CD4-positive, alpha-beta memory T cell (primary cell): ENCODE measurements at regions not wholly inside any gene's neighbourhood (a gene's known extent, or its start where the extent isn't known, plus 50 kb on each side); places are given as distances from the start of the nearest gene placed in this dataset.

Source experiments
- CTCF ChIA-PET: fragments of 350-600 bp; sonication (Branson Sonifier 250); formaldehyde crosslinking; loops from one replicate; lab custom pipeline; 2021; ENCODE audit warnings: inconsistent platforms; ENCODE audit not compliant: partially characterized antibody; lab: Charles Lee
- POLR2A ChIA-PET: fragments of 350-600 bp; sonication (Branson Sonifier 250); formaldehyde crosslinking; loops from one replicate; lab custom pipeline; 2021; ENCODE audit not compliant: partially characterized antibody; lab: Charles Lee
- DNase-seq, 5 donors: peaks; one replicate each; pipeline versions ENCODE4 v3.0.0 to v3.0.0-alpha.2; 2020 to 2022; ENCODE audit warnings: mixed read lengths in 1 of 5
- H3K27ac ChIP-seq: one replicate; pipeline ENCODE4 v1.7.0; 2013; ENCODE audit warnings: low read depth, low read length
- H3K27me3 ChIP-seq: 2 replicates; pipeline ENCODE4 v1.7.0; 2013; ENCODE audit warnings: mild to moderate bottlenecking, low read length, moderate library complexity; ENCODE audit not compliant: insufficient read depth
- H3K36me3 ChIP-seq: 2 replicates; pipeline ENCODE4 v1.7.0; 2013; ENCODE audit warnings: mild to moderate bottlenecking, low read length, moderate library complexity; ENCODE audit not compliant: insufficient read depth
- H3K4me1 ChIP-seq: 2 replicates; pipeline ENCODE4 v1.7.0; 2013; ENCODE audit warnings: mild to moderate bottlenecking, low read length, moderate library complexity; ENCODE audit not compliant: insufficient read depth
- H3K4me3 ChIP-seq, 2 donors: one replicate each; pipeline ENCODE4 v1.7.0; 2013; ENCODE audit warnings: low read length in 2 of 2, mild to moderate bottlenecking in 1 of 2
- H3K9me3 ChIP-seq, 2 donors: one replicate each; pipeline ENCODE4 v1.7.0; 2013; ENCODE audit warnings: low read length in 2 of 2, control low read depth in 1 of 2; ENCODE audit not compliant: control insufficient read depth in 1 of 2
- H3K27ac Mint-ChIP-seq, 7 donors: one replicate each; pipeline ENCODE4 v1.8.0; 2020 to 2021; ENCODE audit warnings: mixed read lengths in 7 of 7, mild to moderate bottlenecking in 6 of 7, inconsistent platforms in 3 of 7, moderate library complexity in 3 of 7
- H3K27me3 Mint-ChIP-seq, 2 donors: one replicate each; pipeline ENCODE4 v1.8.0; 2020 to 2021; ENCODE audit warnings: mixed read lengths in 2 of 2
- H3K36me3 Mint-ChIP-seq, 2 donors: one replicate each; pipeline ENCODE4 v1.8.0; 2020 to 2021; ENCODE audit warnings: mixed read lengths in 2 of 2, inconsistent platforms in 1 of 2, mild to moderate bottlenecking in 1 of 2
- H3K4me1 Mint-ChIP-seq, 4 donors: one replicate each; pipeline ENCODE4 v1.8.0; 2020 to 2021; ENCODE audit warnings: mixed read lengths in 4 of 4, mild to moderate bottlenecking in 1 of 4
- H3K4me3 Mint-ChIP-seq, 8 donors: one replicate each; pipeline ENCODE4 v1.8.0; 2020 to 2021; ENCODE audit warnings: mixed read lengths in 8 of 8, mild to moderate bottlenecking in 7 of 8, moderate library complexity in 6 of 8, inconsistent platforms in 3 of 8
- H3K9me3 Mint-ChIP-seq, 8 donors: one replicate each; pipeline ENCODE4 v1.8.0; 2020 to 2021; ENCODE audit warnings: mixed read lengths in 8 of 8, mild to moderate bottlenecking in 5 of 8, inconsistent platforms in 3 of 8, moderate library complexity in 1 of 8
- intact Hi-C: fragments of 100-400 bp; cut with micrococcal nuclease; formaldehyde crosslinking; loops from one replicate; pipeline ENCODE4 v1.15.1; 2023

GRCh38 chr1:82464362-82465001, 663.7 kb downstream of the ADGRL2 start:
- no peak for DNase-seq
- Histone ChIP-seq H3K27me3 (no peaks in the 10 kb centered on the region), H3K27ac (no peak overlapping the region), H3K4me1 (no peaks in the 10 kb centered on the region), H3K36me3 (no peaks in the 10 kb centered on the region), H3K9me3 (no peaks in the 10 kb centered on the region), H3K4me3 (no peak overlapping the region)
- intact Hi-C loops = no loop called here
- CTCF ChIA-PET = no interaction called here
- Mint-ChIP-seq H3K27ac (no peak overlapping the region), H3K9me3 (peaks cover 0 to 7% (median 2%) of the 10 kb centered on the region in 8 donors), H3K4me3 (no peak overlapping the region), H3K27me3 (no peaks in the 10 kb centered on the region), H3K4me1 (no peaks in the 10 kb centered on the region), H3K36me3 (no peaks in the 10 kb centered on the region)
- POLR2A ChIA-PET = no interaction called here

- Histone ChIP-seq H3K4me1 (no peaks in the 10 kb centered on the region), H3K36me3 (no peaks in the 10 kb centered on the region), H3K27ac (no peak overlapping the region), H3K4me3 (no peak overlapping the region), H3K9me3 (no peaks in the 10 kb centered on the region), H3K27me3 (no peaks in the 10 kb centered on the region)
- CTCF ChIA-PET = no interaction called here
- Mint-ChIP-seq H3K36me3 (no peaks in the 10 kb centered on the region), H3K4me3 (no peak overlapping the region), H3K4me1 (no peaks in the 10 kb centered on the region), H3K27me3 (no peaks in the 10 kb centered on the region), H3K9me3 (peaks cover 0 to 7% (median 2%) of the 10 kb centered on the region in 8 donors), H3K27ac (no peak overlapping the region)
- DNase-seq = no peak
- intact Hi-C loops = no loop called here
- POLR2A ChIA-PET = no interaction called here
Measured at GRCh38 chr1:82463951-82464350, 663.2 kb downstream of the ADGRL2 start.

GRCh38 chr1:82462366-82462765, 661.6 kb downstream of the ADGRL2 start:
- Mint-ChIP-seq H3K27ac (no peak overlapping the region), H3K4me3 (no peak overlapping the region), H3K36me3 (no peaks in the 10 kb centered on the region), H3K27me3 (no peaks in the 10 kb centered on the region), H3K9me3 (peaks cover 0 to 4% (median 2%) of the 10 kb centered on the region in 8 donors), H3K4me1 (no peaks in the 10 kb centered on the region)
- Histone ChIP-seq H3K27me3 (no peaks in the 10 kb centered on the region), H3K4me3 (no peak overlapping the region), H3K4me1 (no peaks in the 10 kb centered on the region), H3K36me3 (no peaks in the 10 kb centered on the region), H3K27ac (no peak overlapping the region), H3K9me3 (no peaks in the 10 kb centered on the region)
- no peak for DNase-seq
- CTCF ChIA-PET = no interaction called here
- intact Hi-C loops = no loop called here
- POLR2A ChIA-PET = no interaction called here

GRCh38 chr1:82455342-82455741, 654.6 kb downstream of the ADGRL2 start:
- Histone ChIP-seq H3K27ac (no peak overlapping the region), H3K4me1 (no peaks in the 10 kb centered on the region), H3K9me3 (peaks cover 0 to 9% of the 10 kb centered on the region in 2 donors), H3K27me3 (no peaks in the 10 kb centered on the region), H3K4me3 (no peak overlapping the region), H3K36me3 (no peaks in the 10 kb centered on the region)
- H3K9me3 Mint-ChIP-seq = peaks cover 0 to 15% (median 8%) of the 10 kb centered on the region in 8 donors
- CTCF ChIA-PET = no interaction called here
- no peak overlapping the region for H3K4me3 Mint-ChIP-seq
- H3K36me3 Mint-ChIP-seq = no peaks in the 10 kb centered on the region
- no peak overlapping the region for H3K27ac Mint-ChIP-seq
- no peaks in the 10 kb centered on the region for H3K4me1 Mint-ChIP-seq
- no peaks in the 10 kb centered on the region for H3K27me3 Mint-ChIP-seq
- intact Hi-C loops = no loop called here
- DNase-seq = no peak
- POLR2A ChIA-PET = no interaction called here

- no peak for DNase-seq
- Mint-ChIP-seq H3K9me3 (peaks cover 0 to 15% (median 9%) of the 10 kb centered on the region in 8 donors), H3K4me1 (no peaks in the 10 kb centered on the region), H3K27me3 (no peaks in the 10 kb centered on the region), H3K27ac (no peak overlapping the region), H3K36me3 (no peaks in the 10 kb centered on the region), H3K4me3 (no peak overlapping the region)
- H3K36me3 ChIP-seq = no peaks in the 10 kb centered on the region
- POLR2A ChIA-PET = no interaction called here
- no peaks in the 10 kb centered on the region for H3K4me1 ChIP-seq
- CTCF ChIA-PET = no interaction called here
- peaks cover 0 to 9% of the 10 kb centered on the region in 2 donors for H3K9me3 ChIP-seq
- intact Hi-C loops = no loop called here
- no peaks in the 10 kb centered on the region for H3K27me3 ChIP-seq
- no peak overlapping the region for H3K4me3 ChIP-seq
- H3K27ac ChIP-seq = no peak overlapping the region
Measured at GRCh38 chr1:82454431-82454830, 653.7 kb downstream of the ADGRL2 start.

- H3K4me3 ChIP-seq = no peak overlapping the region
- no peak overlapping the region for H3K27ac Mint-ChIP-seq
- DNase-seq = no peak
- H3K4me1 ChIP-seq = no peaks in the 10 kb centered on the region
- H3K27ac ChIP-seq = no peak overlapping the region
- peaks cover 0 to 9% of the 10 kb centered on the region in 2 donors for H3K9me3 ChIP-seq
- H3K9me3 Mint-ChIP-seq = peaks cover 0 to 15% (median 9%) of the 10 kb centered on the region in 8 donors
- H3K4me1 Mint-ChIP-seq = no peaks in the 10 kb centered on the region
- no peaks in the 10 kb centered on the region for H3K27me3 ChIP-seq
- no peaks in the 10 kb centered on the region for H3K36me3 ChIP-seq
- ChIA-PET CTCF (no interaction called here), POLR2A (no interaction called here)
- intact Hi-C loops = no loop called here
- H3K27me3 Mint-ChIP-seq = no peaks in the 10 kb centered on the region
- H3K36me3 Mint-ChIP-seq = no peaks in the 10 kb centered on the region
- H3K4me3 Mint-ChIP-seq = no peak overlapping the region
Measured at GRCh38 chr1:82453511-82454185, 652.9 kb downstream of the ADGRL2 start.

GRCh38 chr1:82452096-82452495, 651.4 kb downstream of the ADGRL2 start:
- Histone ChIP-seq H3K4me1 (no peaks in the 10 kb centered on the region), H3K9me3 (peaks cover 0 to 9% of the 10 kb centered on the region in 2 donors), H3K36me3 (no peaks in the 10 kb centered on the region), H3K27me3 (no peaks in the 10 kb centered on the region), H3K27ac (no peak overlapping the region), H3K4me3 (no peak overlapping the region)
- no peak overlapping the region for H3K4me3 Mint-ChIP-seq
- no peaks in the 10 kb centered on the region for H3K4me1 Mint-ChIP-seq
- no peak for DNase-seq
- H3K9me3 Mint-ChIP-seq = peaks cover 0 to 17% (median 10%) of the 10 kb centered on the region in 8 donors
- no peak overlapping the region for H3K27ac Mint-ChIP-seq
- intact Hi-C loops = no loop called here
- H3K36me3 Mint-ChIP-seq = no peaks in the 10 kb centered on the region
- ChIA-PET POLR2A (no interaction called here), CTCF (no interaction called here)
- no peaks in the 10 kb centered on the region for H3K27me3 Mint-ChIP-seq
